ENCODE measurements at regions not wholly inside any gene's neighbourhood (a gene's known extent, or its start where the extent isn't known, plus 50 kb on each side); places are given as distances from the start of the nearest gene placed in this dataset.
"Not testable (repeated sequence)": the region's sequence is repeated elsewhere in the genome, so short reads cannot be mapped to it uniquely, and the experiment has no call there.

GRCh38 chr2:129554373-129554772 lies 425.1 kb upstream of the RAB6C start:
- H3K4me3 ChIP-seq (ENCODE audit: control insufficient read depth, low read depth, low read length): no peak overlapping the region
- TF ChIP-seq CTCF (IDR thresholded peaks at IDR 0.05; ENCODE audit: control insufficient read depth, insufficient read depth, low read depth, low read length, missing control alignments): no peak
- no peak for DNase-seq (ENCODE audit: low read depth)

- no peak overlapping the region for H3K4me3 ChIP-seq (ENCODE audit: control insufficient read depth, low read depth, low read length)
- no peak for DNase-seq (ENCODE audit: low read depth)
- no peak for TF ChIP-seq CTCF (IDR thresholded peaks at IDR 0.05; ENCODE audit: control insufficient read depth, insufficient read depth, low read depth, low read length, missing control alignments)
Measured at GRCh38 chr2:129559101-129559500, 420.4 kb upstream of the RAB6C start.

- no peak for DNase-seq (ENCODE audit: low read depth)
- H3K4me3 ChIP-seq (ENCODE audit: control insufficient read depth, low read depth, low read length): no peak overlapping the region
- TF ChIP-seq CTCF (IDR thresholded peaks at IDR 0.05; ENCODE audit: control insufficient read depth, insufficient read depth, low read depth, low read length, missing control alignments): no peak
Measured at GRCh38 chr2:129565551-129566109, 413.8 kb upstream of the RAB6C start.

- not testable (repeated sequence) for DNase-seq (ENCODE audit: low read depth)
Measured at GRCh38 chr2:129570812-129571211, 408.7 kb upstream of the RAB6C start.

GRCh38 chr2:129575431-129575830 lies 404.0 kb upstream of the RAB6C start:
- no peak for DNase-seq (ENCODE audit: low read depth)
- no peak overlapping the region for H3K4me3 ChIP-seq (ENCODE audit: control insufficient read depth, low read depth, low read length)
- no peak for TF ChIP-seq CTCF (IDR thresholded peaks at IDR 0.05; ENCODE audit: control insufficient read depth, insufficient read depth, low read depth, low read length, missing control alignments)

More at GRCh38 chr2:129570812-129571211, 408.7 kb upstream of the RAB6C start:
- H3K4me3 ChIP-seq (ENCODE audit: control insufficient read depth, low read depth, low read length): not testable (repeated sequence)

- TF ChIP-seq CTCF (IDR thresholded peaks at IDR 0.05; ENCODE audit: control insufficient read depth, insufficient read depth, low read depth, low read length, missing control alignments): no peak
- no peak for DNase-seq (ENCODE audit: low read depth)
Measured at GRCh38 chr2:129575880-129576279, 403.6 kb upstream of the RAB6C start.

GRCh38 chr2:129580001-129580400 lies 399.5 kb upstream of the RAB6C start:
- H3K4me3 ChIP-seq (ENCODE audit: control insufficient read depth, low read depth, low read length): no peak overlapping the region
- no peak for TF ChIP-seq CTCF (IDR thresholded peaks at IDR 0.05; ENCODE audit: control insufficient read depth, insufficient read depth, low read depth, low read length, missing control alignments)
- DNase-seq (ENCODE audit: low read depth): no peak

More at GRCh38 chr2:129575880-129576279, 403.6 kb upstream of the RAB6C start:
- H3K4me3 ChIP-seq (ENCODE audit: control insufficient read depth, low read depth, low read length): no peak overlapping the region
